PFSK-1 (cell line): ENCODE measurements at regions not wholly inside any gene's neighbourhood (a gene's known extent, or its start where the extent isn't known, plus 50 kb on each side); places are given as distances from the start of the nearest gene placed in this dataset.

Source experiments
- FOXP2 ChIP-seq: optimal IDR thresholded peaks from 2 replicates; pipeline ENCODE3; 2011; ENCODE audit warnings: borderline replicate concordance, control low read depth, inconsistent platforms; ENCODE audit not compliant: insufficient read depth; ENCODE audit errors: extremely low read length, extremely low read depth
- POLR2AphosphoS5 ChIP-seq: IDR thresholded peaks from 2 replicates; pipeline ENCODE4 v1.6.1; 2012; ENCODE audit warnings: low read depth, mild to moderate bottlenecking, control low read depth, low read length, moderate library complexity
- SIN3A ChIP-seq: IDR thresholded peaks from 2 replicates; pipeline ENCODE4 v1.6.1; 2012; ENCODE audit warnings: mild to moderate bottlenecking, low read length, moderate library complexity, borderline replicate concordance; ENCODE audit not compliant: insufficient read depth
- TAF1 ChIP-seq: IDR thresholded peaks from 2 replicates; pipeline ENCODE4 v1.6.1; 2012; ENCODE audit warnings: low read length, control low read depth, borderline replicate concordance; ENCODE audit not compliant: insufficient read depth
- TF ChIP-seq, protein P1 (sequence below), 2 experiments: IDR thresholded peaks; 2 replicates each; pipeline versions ENCODE4 v1.6.1 to v1.8.0; 2011 to 2012; ENCODE audit warnings: low read depth in 2 of 2, low read length in 2 of 2, control low read depth in 1 of 2, inconsistent platforms in 1 of 2, mild to moderate bottlenecking in 1 of 2, moderate library complexity in 1 of 2; ENCODE audit not compliant: insufficient read depth in 1 of 2

GRCh38 chr4:14918336-14918735, 83.9 kb upstream of the CPEB2 start:
- TF ChIP-seq, protein P1, sequence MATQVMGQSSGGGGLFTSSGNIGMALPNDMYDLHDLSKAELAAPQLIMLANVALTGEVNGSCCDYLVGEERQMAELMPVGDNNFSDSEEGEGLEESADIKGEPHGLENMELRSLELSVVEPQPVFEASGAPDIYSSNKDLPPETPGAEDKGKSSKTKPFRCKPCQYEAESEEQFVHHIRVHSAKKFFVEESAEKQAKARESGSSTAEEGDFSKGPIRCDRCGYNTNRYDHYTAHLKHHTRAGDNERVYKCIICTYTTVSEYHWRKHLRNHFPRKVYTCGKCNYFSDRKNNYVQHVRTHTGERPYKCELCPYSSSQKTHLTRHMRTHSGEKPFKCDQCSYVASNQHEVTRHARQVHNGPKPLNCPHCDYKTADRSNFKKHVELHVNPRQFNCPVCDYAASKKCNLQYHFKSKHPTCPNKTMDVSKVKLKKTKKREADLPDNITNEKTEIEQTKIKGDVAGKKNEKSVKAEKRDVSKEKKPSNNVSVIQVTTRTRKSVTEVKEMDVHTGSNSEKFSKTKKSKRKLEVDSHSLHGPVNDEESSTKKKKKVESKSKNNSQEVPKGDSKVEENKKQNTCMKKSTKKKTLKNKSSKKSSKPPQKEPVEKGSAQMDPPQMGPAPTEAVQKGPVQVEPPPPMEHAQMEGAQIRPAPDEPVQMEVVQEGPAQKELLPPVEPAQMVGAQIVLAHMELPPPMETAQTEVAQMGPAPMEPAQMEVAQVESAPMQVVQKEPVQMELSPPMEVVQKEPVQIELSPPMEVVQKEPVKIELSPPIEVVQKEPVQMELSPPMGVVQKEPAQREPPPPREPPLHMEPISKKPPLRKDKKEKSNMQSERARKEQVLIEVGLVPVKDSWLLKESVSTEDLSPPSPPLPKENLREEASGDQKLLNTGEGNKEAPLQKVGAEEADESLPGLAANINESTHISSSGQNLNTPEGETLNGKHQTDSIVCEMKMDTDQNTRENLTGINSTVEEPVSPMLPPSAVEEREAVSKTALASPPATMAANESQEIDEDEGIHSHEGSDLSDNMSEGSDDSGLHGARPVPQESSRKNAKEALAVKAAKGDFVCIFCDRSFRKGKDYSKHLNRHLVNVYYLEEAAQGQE (IDR thresholded peaks at IDR 0.05; ENCODE audit: insufficient read depth in 1 of 2, low read depth in 2 of 2, low read length in 2 of 2), result no peak
- TF ChIP-seq POLR2AphosphoS5 (no peak), TAF1 (no peak), FOXP2 (no peak), SIN3A (no peak)

DNA sequence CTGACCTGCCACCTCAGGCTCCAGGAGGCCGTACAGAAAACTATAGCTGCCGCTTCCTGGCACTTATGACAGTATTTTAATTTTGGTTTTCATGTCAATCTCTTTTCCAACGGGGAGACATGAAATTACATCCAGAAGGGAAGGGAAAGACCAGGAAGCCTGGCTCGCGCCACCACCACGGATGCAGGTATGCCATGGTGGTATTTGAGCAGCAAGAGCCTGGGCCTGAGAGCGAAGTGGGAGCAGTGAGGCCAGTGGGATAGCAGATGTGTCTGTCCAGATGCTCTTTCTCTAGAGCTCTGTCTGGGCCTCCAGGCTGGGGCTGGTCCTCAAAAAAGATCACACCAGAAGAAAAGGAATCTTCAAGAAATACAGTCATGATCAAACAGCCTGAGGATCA, 82.5 kb upstream of the CPEB2 start:
- TF ChIP-seq SIN3A, result no peak
- no peak for TF ChIP-seq FOXP2
- TF ChIP-seq, protein P1 (IDR thresholded peaks at IDR 0.05; ENCODE audit: insufficient read depth in 1 of 2, low read depth in 2 of 2, low read length in 2 of 2), result no peak
- no peak for TF ChIP-seq TAF1
- no peak for TF ChIP-seq POLR2AphosphoS5

GRCh38 chr4:14920237-14920636, 82.0 kb upstream of the CPEB2 start:
- no peak for TF ChIP-seq POLR2AphosphoS5
- TF ChIP-seq TAF1, result no peak
- TF ChIP-seq SIN3A, result no peak
- no peak for TF ChIP-seq FOXP2
- TF ChIP-seq, protein P1 (IDR thresholded peaks at IDR 0.05; ENCODE audit: insufficient read depth in 1 of 2, low read depth in 2 of 2, low read length in 2 of 2), result no peak

DNA sequence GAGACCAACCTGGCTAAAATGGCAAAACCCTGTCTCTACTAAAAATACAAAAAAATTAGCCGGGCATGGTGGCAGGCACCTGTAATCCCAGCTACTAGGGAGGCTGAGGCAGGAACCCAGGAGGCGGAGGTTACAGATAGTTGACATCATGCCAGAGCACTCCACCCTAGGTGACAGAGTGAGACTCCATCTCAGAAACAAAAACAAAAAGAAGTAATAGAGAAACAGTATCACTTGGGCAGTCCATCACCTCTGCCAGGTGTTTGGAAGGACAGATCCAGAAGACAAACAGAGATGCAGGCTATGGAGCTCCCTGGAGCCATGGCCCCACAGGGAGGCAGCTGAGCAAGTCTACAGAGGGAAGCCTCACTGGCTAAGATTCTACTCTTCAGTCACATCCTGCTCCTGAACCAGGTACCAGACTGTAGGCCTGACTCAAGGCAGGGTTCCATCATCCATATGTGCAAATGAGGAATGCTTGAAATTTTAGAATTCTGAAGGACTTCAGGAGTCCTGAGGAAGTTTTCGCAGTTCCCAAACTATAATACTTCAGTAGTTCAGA, 81.4 kb upstream of the CPEB2 start:
- TF ChIP-seq, protein P1 (IDR thresholded peaks at IDR 0.05; ENCODE audit: insufficient read depth in 1 of 2, low read depth in 2 of 2, low read length in 2 of 2), result no peak
- TF ChIP-seq TAF1 (no peak), SIN3A (no peak)

GRCh38 chr4:14924076-14924811, 78.0 kb upstream of the CPEB2 start:
- TF ChIP-seq, protein P1 (IDR thresholded peaks at IDR 0.05; ENCODE audit: insufficient read depth in 1 of 2, low read depth in 2 of 2, low read length in 2 of 2), result no peak
